NCI-H748 (cell line): ENCODE measurements at regions not wholly inside any gene's neighbourhood (a gene's known extent, or its start where the extent isn't known, plus 50 kb on each side); places are given as distances from the start of the nearest gene placed in this dataset.

Experiments used
- DNase-seq: peaks from one replicate; lab custom pipeline; 2025; ENCODE audit not compliant: unreplicated experiment; lab: John Stamatoyannopoulos, UW

- no peak for DNase-seq
Measured at GRCh38 chr4:170656506-170656905, 566.8 kb upstream of the AADAT start.

- DNase-seq = no peak
Measured at GRCh38 chr4:170652571-170652970, 562.8 kb upstream of the AADAT start.

GRCh38 chr4:170651786-170652185 lies 562.0 kb upstream of the AADAT start:
- no peak for DNase-seq

- DNase-seq = no peak
Measured at GRCh38 chr4:170627418-170627817, 537.7 kb upstream of the AADAT start.

DNA sequence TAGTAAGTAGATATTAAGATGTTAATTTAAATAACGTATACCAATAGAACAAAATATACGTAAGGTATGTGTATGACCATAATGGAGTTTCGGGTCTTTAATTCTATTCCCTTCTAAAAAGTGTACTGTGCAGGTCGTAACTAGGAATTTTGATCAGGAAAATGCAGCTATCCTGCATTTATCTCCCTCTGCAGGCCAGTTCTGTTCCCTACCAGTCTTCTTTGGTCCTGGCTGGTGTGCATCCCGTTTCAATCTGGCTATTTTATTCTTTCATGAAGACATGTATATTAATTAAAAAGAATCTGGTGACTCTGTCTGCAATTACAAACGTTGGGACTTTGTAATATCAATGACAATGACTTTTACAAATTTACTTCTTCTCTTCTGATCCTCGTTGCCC lies 534.1 kb upstream of the AADAT start:
- DNase-seq = no peak

DNA sequence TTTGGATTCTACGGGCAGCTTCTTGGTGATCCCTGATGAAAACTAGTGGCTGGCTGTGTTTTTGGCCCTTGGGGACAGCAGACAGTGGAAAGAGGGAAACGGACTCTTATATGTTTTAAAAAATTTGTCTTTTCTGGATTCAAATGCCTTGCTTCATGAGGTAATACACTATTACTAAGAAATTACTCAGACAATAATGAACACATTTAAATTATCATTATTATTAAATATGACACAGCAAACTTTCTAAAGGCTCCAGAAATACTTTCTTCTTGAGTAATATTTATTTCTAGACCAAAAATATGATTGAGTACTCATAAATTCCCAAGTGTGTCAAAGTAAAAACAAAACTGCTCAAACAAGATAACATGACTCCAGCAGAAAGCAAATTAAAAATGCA lies 520.7 kb upstream of the AADAT start:
- no peak for DNase-seq

- no peak for DNase-seq
Measured at GRCh38 chr4:170599894-170600293, 510.1 kb upstream of the AADAT start.

DNA sequence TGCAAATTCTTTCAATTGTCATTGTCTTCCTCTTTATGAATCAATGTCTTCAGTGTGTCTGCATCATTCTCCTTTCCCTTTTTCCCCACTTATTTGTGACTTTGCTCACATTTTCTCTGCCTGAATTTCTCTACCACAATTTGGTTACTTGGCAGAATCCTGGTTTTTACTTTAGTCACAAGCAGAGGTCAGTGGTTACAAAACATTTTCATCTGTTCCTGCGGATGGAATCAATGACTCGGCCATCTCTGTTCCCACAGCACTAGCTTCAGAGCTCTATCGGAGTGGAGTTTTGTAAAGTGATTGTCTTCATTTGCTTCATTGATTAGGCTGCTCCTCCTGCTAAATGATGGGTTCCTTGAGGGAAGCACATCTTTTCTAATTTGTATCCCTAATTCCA lies 501.3 kb upstream of the AADAT start:
- DNase-seq = no peak

DNA sequence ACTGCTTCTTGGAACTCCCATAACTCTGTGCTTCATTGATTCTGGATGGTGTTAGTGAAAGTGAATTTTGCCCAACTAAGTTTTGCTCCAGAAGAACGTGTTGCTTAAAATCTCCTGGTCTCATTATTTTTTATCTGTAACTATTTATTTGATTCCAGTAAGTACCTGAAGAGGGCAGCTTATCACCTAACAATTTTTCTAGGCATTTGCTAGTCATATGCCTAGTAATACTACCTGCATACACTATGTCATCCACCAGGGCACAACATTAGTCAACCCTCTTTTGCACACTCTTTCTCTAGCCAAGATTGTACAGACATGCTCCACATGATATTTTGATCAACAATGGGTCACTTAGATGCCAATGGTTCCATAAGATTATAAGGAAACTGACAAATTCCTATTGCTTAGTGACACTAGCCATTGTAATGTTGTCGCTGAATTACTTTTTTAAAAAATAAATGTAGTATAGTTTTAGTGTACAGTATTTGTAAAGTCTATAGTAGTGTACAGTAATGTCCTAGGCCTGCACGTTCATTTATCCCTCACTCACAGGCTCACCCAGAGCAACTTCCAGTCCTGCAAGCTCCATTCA lies 499.9 kb upstream of the AADAT start:
- peak; percentile 70 for DNase-seq

DNA sequence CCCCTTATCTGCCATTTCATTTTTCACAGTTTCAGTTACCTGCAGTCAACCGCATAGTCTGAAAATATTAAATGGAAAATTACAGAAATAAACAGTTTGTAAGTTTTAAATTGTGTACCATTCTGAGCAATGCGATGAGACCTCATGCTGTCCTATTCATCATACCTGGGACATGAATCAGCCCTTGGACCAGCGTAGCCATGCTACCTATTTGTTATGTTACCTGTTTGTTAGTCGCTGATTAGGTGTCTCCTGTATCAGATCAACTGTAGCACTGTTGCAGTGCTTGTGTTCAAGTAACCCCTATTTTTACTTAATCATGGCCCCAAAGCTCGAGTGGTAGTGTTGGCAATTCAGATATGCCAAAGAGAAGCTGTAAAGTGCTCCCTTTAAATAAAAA lies 492.2 kb upstream of the AADAT start:
- no peak for DNase-seq

DNA sequence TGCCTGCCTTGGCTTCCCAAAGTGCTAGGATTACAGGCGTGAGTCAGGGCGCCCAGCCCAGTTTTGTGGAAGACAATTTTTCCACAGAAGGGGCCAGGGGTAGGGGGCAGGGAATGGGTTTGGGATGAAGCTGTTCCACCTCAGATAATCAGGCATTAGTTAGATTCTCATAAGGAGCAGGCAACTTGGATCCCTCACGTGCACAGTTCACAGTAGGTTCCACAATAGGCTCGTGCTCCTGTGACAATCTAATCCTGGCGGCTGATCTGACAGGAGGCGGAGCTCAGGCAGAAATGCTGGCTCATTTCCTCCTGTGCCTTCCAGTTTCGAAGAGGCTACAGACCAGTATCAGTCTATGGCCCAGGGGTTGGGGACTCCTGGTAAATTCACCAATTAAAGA lies 491.6 kb upstream of the AADAT start:
- no peak for DNase-seq

DNA sequence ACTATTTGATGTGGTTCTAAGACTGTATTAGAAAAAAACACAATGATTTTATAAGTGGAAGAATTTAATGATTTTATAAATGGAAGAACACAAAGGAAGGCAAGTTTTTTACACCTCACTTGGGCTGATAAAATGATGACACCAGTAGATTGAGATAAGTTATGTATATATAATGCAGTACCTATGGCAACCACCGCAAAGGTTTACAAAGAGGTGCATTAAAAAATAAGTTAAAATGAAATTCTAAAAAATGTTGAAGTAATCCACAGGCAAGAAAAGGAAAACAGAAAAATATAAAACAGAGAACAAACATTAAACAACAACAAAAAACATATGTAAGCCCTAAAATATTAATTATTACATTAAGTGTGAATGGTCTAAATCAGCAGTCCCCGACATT lies 490.9 kb upstream of the AADAT start:
- no peak for DNase-seq

DNA sequence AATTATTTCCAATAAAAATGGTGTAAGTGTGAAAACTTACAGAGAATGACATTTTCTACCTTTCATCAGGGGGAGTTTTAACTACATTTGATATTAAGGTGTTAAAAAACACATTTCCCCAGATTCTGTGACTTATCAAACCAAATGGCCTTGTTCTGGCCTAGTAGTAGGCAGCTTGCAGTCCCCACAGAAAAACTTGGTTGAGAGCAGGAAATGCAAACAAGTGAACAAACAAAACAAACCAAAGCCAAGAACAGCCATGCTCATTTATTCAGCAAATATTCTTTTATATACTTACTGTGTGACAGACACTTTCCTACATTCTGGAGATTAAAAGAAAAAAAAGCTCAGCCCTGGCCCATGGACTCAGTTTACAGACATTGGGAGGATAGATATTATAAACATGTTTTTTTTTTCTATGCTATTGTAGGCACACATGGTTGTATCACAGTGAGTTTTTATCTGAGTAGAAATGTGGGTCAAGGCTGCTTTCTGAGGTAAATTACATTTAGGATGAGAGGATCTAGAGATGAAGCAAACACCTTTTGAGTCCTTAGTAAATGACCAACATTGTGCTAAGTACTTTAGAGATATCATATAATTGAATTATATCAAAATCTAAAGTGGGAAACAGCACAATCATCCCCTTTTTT lies 449.2 kb upstream of the AADAT start:
- no peak for DNase-seq

DNA sequence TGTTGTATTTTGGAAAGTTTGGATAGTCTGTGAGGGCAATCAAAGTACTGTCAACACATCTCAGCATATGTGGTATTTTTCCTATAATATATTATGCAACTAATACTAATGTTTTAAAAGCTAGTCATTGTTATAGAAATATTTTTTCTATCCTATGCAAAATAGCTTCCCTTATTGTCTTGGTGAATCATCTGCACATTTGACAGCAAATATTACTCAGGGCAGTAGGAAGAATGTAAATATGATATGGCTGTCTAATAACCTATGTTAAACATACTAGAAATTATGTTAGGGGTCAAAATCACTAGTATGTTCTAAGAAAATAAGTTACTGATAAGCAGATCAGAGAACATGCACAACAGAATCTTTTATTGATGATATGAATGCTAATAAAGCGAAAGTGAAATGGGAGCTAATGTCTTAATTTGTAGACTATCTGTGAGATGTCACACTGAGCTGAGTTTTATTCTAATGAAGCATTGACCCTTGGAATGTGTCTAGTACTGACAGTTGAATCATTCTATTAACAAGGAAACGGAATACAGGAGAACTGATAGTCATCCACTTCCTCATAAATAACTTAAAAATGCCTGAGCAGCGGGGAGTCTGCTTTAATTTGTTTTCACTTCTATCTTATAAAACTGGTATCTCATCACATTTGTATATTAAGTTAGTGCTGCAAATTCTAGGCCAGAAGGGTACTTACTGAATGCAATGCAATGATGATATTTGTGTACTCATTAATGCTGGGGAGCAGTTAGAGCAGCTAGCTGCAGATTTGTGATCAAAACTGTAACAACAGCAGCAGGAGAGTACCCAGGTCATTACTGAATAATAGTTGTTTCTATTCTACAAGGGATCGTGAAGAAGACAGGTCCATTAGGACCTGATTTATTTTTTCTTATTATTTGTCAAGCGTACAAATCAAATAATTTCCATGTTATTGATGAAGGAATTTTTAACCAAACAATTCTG lies 440.3 kb upstream of the AADAT start:
- no peak for DNase-seq

DNA sequence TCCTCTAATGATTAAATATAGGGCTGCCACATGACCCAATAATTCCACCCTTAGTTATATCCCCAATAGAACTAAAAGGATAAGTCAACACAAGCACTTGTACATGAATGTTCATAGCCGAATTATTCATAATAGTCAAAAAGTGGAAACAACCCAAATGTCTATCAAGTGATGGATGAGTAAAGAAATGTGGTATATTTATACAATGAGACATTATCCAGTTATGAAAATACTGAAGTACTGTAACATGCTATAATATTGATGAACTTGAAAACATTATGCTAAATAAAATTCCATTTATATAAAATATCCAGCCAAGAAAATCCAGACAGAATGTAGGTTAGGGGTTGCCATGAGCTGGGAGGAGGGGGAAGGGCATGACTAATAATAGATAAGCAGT lies 436.7 kb upstream of the AADAT start:
- DNase-seq = no peak

DNA sequence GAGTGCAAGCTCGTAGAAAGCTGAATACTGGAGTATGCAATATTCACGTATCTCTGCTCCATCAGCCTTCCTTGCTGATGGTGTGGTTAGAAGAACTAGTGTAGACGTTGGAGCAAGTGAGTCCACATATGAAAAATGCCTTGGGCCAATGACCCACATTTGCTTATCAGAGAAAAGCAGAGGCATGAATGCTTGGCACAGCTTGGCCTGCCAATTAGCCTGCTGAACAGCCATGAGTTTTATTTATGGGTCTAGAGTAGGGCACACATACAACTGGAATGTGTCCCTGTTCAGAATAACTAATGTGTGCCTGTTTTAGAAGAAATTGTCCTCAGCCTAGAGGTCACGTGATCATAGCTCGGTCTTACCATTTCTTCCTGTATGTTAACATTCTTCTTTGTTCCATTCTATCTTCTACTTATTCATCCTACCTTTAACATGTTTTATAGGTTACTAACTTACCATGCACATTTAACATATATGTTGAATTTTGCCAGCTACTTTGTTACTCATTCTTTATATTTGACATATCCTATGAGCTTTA lies 432.7 kb upstream of the AADAT start:
- DNase-seq = no peak

GRCh38 chr4:170497689-170498088 lies 407.9 kb upstream of the AADAT start:
- DNase-seq = no peak

GRCh38 chr4:170497112-170497511 lies 407.4 kb upstream of the AADAT start:
- peak; percentile 83 for DNase-seq

- DNase-seq = no peak
Measured at GRCh38 chr4:170491981-170492380, 402.2 kb upstream of the AADAT start.

- DNase-seq = no peak
Measured at GRCh38 chr4:170476351-170476750, 386.6 kb upstream of the AADAT start.

DNA sequence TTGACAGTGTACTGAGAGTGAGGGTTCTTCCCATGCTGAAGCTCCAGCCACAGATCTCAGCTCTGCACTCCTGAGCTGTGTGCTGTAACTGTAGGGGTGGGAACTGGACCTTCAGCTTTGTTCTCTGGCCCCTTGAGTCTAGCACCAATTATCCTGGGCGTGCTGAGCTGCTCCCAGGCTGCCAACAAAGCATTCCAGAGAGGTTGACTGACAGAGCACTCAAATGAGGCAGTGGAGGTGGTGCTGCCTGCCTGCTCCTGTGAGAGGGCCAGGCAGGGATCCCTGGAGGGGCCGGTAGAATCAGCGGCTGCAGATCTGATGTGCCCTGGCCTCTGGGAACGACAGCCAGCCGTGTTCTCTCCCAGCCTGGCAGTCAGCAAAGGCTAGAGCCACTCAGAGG lies 375.7 kb upstream of the AADAT start:
- DNase-seq = peak; percentile 4
